OCI-LY1 (cell line): ENCODE measurements at regions not wholly inside any gene's neighbourhood (a gene's known extent, or its start where the extent isn't known, plus 50 kb on each side); places are given as distances from the start of the nearest gene placed in this dataset.

ENCODE experiments used
- H2AFZ ChIP-seq: fragments of 200-600 bp; sonication (generic), shearing (Covaris generic); 2 replicates; pipeline ENCODE4 v1.6.0; 2014; ENCODE audit warnings: antibody characterized with exemption, mild to moderate bottlenecking, low read length
- H3F3A ChIP-seq: fragments of 200-600 bp; sonication (generic), shearing (Covaris generic); 2 replicates; pipeline ENCODE4 v1.6.0; 2014; ENCODE audit warnings: mild to moderate bottlenecking, antibody characterized with exemption, low read length, moderate library complexity; ENCODE audit not compliant: insufficient read depth
- H3K27ac ChIP-seq: fragments of 200-600 bp; sonication (generic); 2 replicates; pipeline ENCODE4 v1.5.1; 2014; ENCODE audit warnings: low read length, mixed run types, mild to moderate bottlenecking, low read depth; ENCODE audit not compliant: poor library complexity, severe bottlenecking
- H3K27me3 ChIP-seq: fragments of 200-600 bp; sonication (generic); 2 replicates; pipeline ENCODE4 v1.6.0; 2014; ENCODE audit warnings: antibody characterized with exemption, mild to moderate bottlenecking, low read length, moderate library complexity; ENCODE audit not compliant: insufficient read depth
- H3K36me3 ChIP-seq: fragments of 200-600 bp; sonication (generic); 2 replicates; pipeline ENCODE4 v1.6.1; 2014; ENCODE audit warnings: mild to moderate bottlenecking, antibody characterized with exemption, low read length, moderate library complexity, mixed read lengths; ENCODE audit not compliant: insufficient read depth
- H3K4me1 ChIP-seq: fragments of 200-600 bp; sonication (generic); 2 replicates; pipeline ENCODE4 v1.5.1; 2014; ENCODE audit warnings: mild to moderate bottlenecking, low read length, moderate library complexity; ENCODE audit not compliant: insufficient read depth, severe bottlenecking
- H3K4me2 ChIP-seq: fragments of 200-600 bp; sonication (generic), shearing (Covaris generic); 2 replicates; pipeline ENCODE4 v1.6.1; 2014; ENCODE audit warnings: low read length
- H3K4me3 ChIP-seq: fragments of 200-600 bp; sonication (generic); 2 replicates; pipeline ENCODE4 v1.5.1; 2014; ENCODE audit warnings: low read length, low read depth, mild to moderate bottlenecking, mixed read lengths; ENCODE audit not compliant: poor library complexity, severe bottlenecking
- H3K79me2 ChIP-seq: fragments of 200-600 bp; shearing (Covaris generic); 2 replicates; pipeline ENCODE4 v1.6.1; 2016; ENCODE audit warnings: mixed run types, low read length, mixed read lengths; ENCODE audit not compliant: insufficient read depth
- H3K9ac ChIP-seq: fragments of 200-600 bp; sonication (generic), shearing (Covaris generic); 2 replicates; pipeline ENCODE4 v1.6.1; 2014; ENCODE audit warnings: mild to moderate bottlenecking, low read length, mixed read lengths
- H3K9me2 ChIP-seq: fragments of 200-600 bp; sonication (generic), shearing (Covaris generic); 2 replicates; pipeline ENCODE4 v1.6.1; 2014; ENCODE audit warnings: low read depth, mild to moderate bottlenecking, low read length, mixed read lengths
- H3K9me3 ChIP-seq: fragments of 200-600 bp; shearing (Covaris generic); 2 replicates; pipeline ENCODE4 v1.6.1; 2014; ENCODE audit warnings: low read length, mixed read lengths
- H4K20me1 ChIP-seq: fragments of 200-600 bp; sonication (generic), shearing (Covaris generic); 2 replicates; pipeline ENCODE4 v1.6.0; 2016; ENCODE audit warnings: mild to moderate bottlenecking, low read length; ENCODE audit not compliant: insufficient read depth
- CTCF ChIP-seq: fragments of 200-600 bp; sonication (generic), shearing (Covaris generic); IDR thresholded peaks from 2 replicates; pipeline ENCODE4 v1.5.1; 2017; ENCODE audit warnings: mild to moderate bottlenecking, antibody characterized with exemption, low read length, moderate library complexity, mixed read lengths
- EZH2 ChIP-seq: fragments of 200-600 bp; sonication (generic), shearing (Covaris generic); IDR thresholded peaks from 2 replicates; pipeline ENCODE4 v1.8.0; 2017; ENCODE audit warnings: borderline replicate concordance, mixed run types, mild to moderate bottlenecking, antibody characterized with exemption, low read length, moderate library complexity, mixed read lengths

DNA sequence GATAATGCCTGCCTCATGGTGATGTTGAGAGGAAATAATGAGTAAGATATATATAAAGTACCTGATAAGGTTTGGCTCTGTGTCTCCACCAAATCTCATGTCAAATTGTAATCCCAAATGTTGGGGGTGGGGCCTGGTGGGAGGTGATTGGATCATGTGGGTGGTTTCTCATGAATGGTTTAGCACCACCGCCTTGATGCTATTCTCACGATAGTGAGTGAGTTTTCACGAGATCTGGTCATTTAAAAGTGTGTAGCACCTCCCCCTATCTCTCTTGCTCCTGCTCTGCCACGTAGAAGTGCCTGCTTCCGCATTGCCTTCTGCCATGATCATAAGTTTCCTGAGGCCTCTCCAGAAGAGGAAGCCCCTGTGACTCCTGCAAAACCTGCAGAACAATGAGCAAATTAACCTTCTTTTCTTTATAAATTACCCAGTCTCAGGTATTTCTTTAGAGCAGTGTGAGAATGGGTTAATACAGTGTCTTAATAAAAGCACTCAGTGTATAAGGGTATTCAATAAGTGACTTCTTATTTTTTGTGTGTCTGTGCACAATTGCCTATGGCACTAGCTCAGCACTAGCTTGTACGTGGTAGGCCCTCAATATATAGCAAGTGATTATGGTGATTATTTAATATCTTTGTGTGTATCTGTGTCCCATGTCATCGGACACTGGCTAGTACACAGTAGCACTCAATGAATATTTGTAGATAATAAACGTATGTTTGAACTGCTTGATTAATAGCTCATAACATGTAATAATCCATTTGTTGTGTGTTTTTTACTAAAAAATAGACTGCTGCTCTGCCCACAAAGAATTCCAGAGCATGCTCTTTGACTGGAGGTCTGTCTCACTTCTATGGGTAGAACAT, 138.1 kb upstream of the LMNTD1 start:
- Histone ChIP-seq H3K4me2 (no peak overlapping the region), H3K4me3 (no peak overlapping the region), H3K36me3 (no peaks in the 10 kb centered on the region), H4K20me1 (no peaks in the 10 kb centered on the region), H3K4me1 (no peaks in the 10 kb centered on the region), H3K27ac (no peak overlapping the region), H3K79me2 (no peaks in the 10 kb centered on the region), H3K9ac (no peak overlapping the region), H3K9me3 (no peaks in the 10 kb centered on the region), H3F3A (no peaks in the 10 kb centered on the region), H2AFZ (no peak overlapping the region), H3K27me3 (no peaks in the 10 kb centered on the region), H3K9me2 (no peaks in the 10 kb centered on the region)
- TF ChIP-seq CTCF (no peak), EZH2 (no peak)

DNA sequence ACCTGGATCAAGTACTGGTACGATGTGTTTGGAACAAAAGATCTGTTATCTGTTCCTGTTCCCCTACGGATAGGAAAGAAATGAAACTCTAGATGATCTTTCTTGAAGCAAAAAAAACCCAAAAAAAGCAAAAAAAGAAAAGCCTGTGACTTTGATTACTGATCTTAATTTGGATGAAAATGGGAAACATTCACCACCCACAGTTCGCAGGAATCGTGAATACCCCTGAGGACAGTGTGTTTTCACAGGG, 138.7 kb upstream of the LMNTD1 start:
- TF ChIP-seq CTCF = no peak
- no peak for TF ChIP-seq EZH2
- Histone ChIP-seq H3K4me3 (no peak overlapping the region), H3K4me2 (no peak overlapping the region), H3K9me2 (no peaks in the 10 kb centered on the region), H3K79me2 (no peaks in the 10 kb centered on the region), H3K27me3 (no peaks in the 10 kb centered on the region), H3F3A (no peaks in the 10 kb centered on the region), H3K4me1 (no peaks in the 10 kb centered on the region), H3K9ac (no peak overlapping the region), H4K20me1 (no peaks in the 10 kb centered on the region), H3K27ac (no peak overlapping the region), H2AFZ (no peak overlapping the region), H3K36me3 (no peaks in the 10 kb centered on the region), H3K9me3 (no peaks in the 10 kb centered on the region)

DNA sequence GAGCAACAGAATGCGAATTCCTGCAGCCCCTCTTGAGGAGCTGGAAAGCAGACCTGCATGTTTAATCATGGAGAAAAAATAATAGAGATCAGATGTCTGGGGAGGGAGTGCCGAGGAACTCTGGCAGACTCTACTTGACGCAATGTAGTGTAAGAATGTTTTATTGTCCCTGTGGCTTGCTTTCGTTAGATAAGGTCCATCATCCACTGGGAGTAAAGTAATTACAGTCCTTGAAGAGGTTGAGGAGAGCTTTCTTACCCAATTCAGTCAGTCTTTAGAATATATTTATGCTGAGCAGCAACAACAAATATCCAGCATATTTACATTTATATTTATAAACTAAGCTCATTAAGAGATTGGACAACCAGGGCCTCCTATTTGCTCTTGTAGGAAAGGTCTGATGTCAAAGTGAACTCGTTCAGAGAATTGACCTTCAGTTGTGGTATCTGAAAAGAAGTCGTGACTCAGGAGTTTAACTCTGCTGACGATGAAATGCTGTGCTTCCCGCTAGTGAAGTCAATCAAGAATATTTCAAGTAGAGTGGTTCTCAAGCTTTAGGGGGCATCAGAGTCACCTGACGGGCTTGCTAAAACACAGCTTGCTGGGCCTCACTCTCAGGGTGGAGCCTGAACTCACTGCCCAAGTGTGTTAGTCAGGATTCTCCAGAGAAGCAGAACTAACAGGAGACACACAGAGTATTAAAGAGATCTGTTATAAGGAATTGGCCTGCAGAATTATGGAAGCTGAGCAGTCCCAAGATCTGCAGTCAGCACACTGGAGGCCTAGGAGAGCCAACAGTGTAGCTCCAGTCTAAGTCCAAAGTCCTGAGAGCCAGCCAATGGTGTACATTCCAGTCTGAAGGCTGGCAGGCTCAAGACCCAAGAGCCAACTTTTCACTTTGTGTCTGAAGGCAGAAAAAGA, 139.3 kb upstream of the LMNTD1 start:
- no peaks in the 10 kb centered on the region for H3K36me3 ChIP-seq
- H3K9me3 ChIP-seq = no peaks in the 10 kb centered on the region
- H3K4me3 ChIP-seq = no peak overlapping the region
- H2AFZ ChIP-seq = no peak overlapping the region
- H3K79me2 ChIP-seq = no peaks in the 10 kb centered on the region
- no peak overlapping the region for H3K9ac ChIP-seq
- no peaks in the 10 kb centered on the region for H3K9me2 ChIP-seq
- H3K4me2 ChIP-seq = no peak overlapping the region
- H3K27me3 ChIP-seq = no peaks in the 10 kb centered on the region
- H4K20me1 ChIP-seq = no peaks in the 10 kb centered on the region
- H3F3A ChIP-seq = no peaks in the 10 kb centered on the region
- H3K27ac ChIP-seq = no peak overlapping the region
- no peaks in the 10 kb centered on the region for H3K4me1 ChIP-seq
- TF ChIP-seq CTCF = no peak
- TF ChIP-seq EZH2 = no peak
